ENCODE measurements at regions not wholly inside any gene's neighbourhood (a gene's known extent, or its start where the extent isn't known, plus 50 kb on each side); places are given as distances from the start of the nearest gene placed in this dataset.

- TF ChIP-seq POLR2A (IDR thresholded peaks at IDR 0.05) (no peak), POLR2AphosphoS5 (IDR thresholded peaks at IDR 0.05) (no peak)
Observed at GRCh38 chr6:144951730-144952437, 666.7 kb downstream of the UTRN start.
